ENCODE measurements at regions not wholly inside any gene's neighbourhood (a gene's known extent, or its start where the extent isn't known, plus 50 kb on each side); places are given as distances from the start of the nearest gene placed in this dataset.

DNA sequence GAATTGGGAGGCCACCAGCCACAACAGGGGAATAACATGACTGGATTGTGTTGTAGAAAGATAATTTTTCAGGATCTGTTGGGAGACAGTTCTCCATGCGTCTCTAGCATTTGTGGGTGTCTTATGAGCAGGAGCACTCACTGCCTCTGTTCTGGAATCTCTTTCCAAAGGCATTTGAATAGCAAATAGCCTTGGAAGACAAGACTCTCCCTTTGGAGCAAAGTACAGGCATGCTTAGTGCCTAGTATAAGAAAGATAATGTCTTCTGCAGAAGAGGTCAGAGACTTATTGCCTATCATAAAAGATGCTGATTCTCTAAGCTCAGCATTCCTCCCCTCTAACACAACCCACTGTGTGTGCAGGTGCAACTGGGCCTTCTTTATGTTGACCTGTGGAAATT, 58.3 kb downstream of the VCPKMT start (continued):
- TF ChIP-seq CHD7 (IDR thresholded peaks at IDR 0.05; ENCODE audit: insufficient replicate concordance, low read length) (no peak), FOSL1 (IDR thresholded peaks at IDR 0.05; ENCODE audit: insufficient read depth, low read depth, low read length) (no peak), GTF2F1 (IDR thresholded peaks at IDR 0.05; ENCODE audit: borderline replicate concordance, low read depth, low read length) (no peak), USF2 (IDR thresholded peaks at IDR 0.05; ENCODE audit: low read length) (no peak)
- TF ChIP-seq, protein P1, sequence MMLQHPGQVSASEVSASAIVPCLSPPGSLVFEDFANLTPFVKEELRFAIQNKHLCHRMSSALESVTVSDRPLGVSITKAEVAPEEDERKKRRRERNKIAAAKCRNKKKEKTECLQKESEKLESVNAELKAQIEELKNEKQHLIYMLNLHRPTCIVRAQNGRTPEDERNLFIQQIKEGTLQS (IDR thresholded peaks at IDR 0.05; ENCODE audit: insufficient read depth, low read depth, low read length), result no peak

Data from H1 (cell line).